ENCODE measurements at regions not wholly inside any gene's neighbourhood (a gene's known extent, or its start where the extent isn't known, plus 50 kb on each side); places are given as distances from the start of the nearest gene placed in this dataset.

DNA sequence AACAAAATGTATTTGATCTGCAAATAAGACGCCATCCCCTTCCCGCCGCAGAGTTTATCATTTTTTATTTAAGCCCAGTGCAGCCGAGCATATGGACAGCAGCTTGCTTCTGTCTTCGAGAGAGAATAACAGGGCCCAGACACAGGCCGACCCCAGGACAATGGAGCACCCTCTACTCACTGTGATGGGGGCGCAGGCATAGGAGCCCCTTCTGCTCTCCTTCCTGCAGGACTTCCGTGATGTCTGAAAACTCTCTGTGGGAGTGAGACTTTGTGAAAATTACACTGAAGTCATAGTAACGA lies 134.8 kb downstream of the OAT start:
- TF ChIP-seq, protein P1, sequence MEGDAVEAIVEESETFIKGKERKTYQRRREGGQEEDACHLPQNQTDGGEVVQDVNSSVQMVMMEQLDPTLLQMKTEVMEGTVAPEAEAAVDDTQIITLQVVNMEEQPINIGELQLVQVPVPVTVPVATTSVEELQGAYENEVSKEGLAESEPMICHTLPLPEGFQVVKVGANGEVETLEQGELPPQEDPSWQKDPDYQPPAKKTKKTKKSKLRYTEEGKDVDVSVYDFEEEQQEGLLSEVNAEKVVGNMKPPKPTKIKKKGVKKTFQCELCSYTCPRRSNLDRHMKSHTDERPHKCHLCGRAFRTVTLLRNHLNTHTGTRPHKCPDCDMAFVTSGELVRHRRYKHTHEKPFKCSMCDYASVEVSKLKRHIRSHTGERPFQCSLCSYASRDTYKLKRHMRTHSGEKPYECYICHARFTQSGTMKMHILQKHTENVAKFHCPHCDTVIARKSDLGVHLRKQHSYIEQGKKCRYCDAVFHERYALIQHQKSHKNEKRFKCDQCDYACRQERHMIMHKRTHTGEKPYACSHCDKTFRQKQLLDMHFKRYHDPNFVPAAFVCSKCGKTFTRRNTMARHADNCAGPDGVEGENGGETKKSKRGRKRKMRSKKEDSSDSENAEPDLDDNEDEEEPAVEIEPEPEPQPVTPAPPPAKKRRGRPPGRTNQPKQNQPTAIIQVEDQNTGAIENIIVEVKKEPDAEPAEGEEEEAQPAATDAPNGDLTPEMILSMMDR (IDR thresholded peaks at IDR 0.05 in 2 of 3, conservative IDR thresholded peaks at IDR 0.05 in 1 of 3; ENCODE audit: borderline replicate concordance in 1 of 3, insufficient read depth in 1 of 3, low read depth in 2 of 3, low read length in 2 of 3), result no peak
- TF ChIP-seq POLR2A (IDR thresholded peaks at IDR 0.05; ENCODE audit: borderline replicate concordance, extremely low read depth, insufficient read depth, insufficient read length) (no peak), JUND (IDR thresholded peaks at IDR 0.05) (no peak), ZFX (IDR thresholded peaks at IDR 0.05) (no peak), EZH2 (IDR thresholded peaks at IDR 0.05) (no peak), POLR2AphosphoS5 (IDR thresholded peaks at IDR 0.05; ENCODE audit: low read depth, low read length) (no peak), SRF (IDR thresholded peaks at IDR 0.05; ENCODE audit: low read depth) (no peak)
- TF ChIP-seq, protein P2, sequence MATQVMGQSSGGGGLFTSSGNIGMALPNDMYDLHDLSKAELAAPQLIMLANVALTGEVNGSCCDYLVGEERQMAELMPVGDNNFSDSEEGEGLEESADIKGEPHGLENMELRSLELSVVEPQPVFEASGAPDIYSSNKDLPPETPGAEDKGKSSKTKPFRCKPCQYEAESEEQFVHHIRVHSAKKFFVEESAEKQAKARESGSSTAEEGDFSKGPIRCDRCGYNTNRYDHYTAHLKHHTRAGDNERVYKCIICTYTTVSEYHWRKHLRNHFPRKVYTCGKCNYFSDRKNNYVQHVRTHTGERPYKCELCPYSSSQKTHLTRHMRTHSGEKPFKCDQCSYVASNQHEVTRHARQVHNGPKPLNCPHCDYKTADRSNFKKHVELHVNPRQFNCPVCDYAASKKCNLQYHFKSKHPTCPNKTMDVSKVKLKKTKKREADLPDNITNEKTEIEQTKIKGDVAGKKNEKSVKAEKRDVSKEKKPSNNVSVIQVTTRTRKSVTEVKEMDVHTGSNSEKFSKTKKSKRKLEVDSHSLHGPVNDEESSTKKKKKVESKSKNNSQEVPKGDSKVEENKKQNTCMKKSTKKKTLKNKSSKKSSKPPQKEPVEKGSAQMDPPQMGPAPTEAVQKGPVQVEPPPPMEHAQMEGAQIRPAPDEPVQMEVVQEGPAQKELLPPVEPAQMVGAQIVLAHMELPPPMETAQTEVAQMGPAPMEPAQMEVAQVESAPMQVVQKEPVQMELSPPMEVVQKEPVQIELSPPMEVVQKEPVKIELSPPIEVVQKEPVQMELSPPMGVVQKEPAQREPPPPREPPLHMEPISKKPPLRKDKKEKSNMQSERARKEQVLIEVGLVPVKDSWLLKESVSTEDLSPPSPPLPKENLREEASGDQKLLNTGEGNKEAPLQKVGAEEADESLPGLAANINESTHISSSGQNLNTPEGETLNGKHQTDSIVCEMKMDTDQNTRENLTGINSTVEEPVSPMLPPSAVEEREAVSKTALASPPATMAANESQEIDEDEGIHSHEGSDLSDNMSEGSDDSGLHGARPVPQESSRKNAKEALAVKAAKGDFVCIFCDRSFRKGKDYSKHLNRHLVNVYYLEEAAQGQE (IDR thresholded peaks at IDR 0.05; ENCODE audit: low read depth), result no peak
